HepG2 (cell line): ENCODE measurements at regions not wholly inside any gene's neighbourhood (a gene's known extent, or its start where the extent isn't known, plus 50 kb on each side); places are given as distances from the start of the nearest gene placed in this dataset.

Experiments used
- ATAC-seq: fragments of 200-7000 bp; cut with Tn5 transposase; 3 replicates; pipeline ENCODE4 v1.9.1; 2020; ENCODE audit warnings: mild to moderate bottlenecking, moderate library complexity
- BruUV-seq: library from RNA; stranded (reverse); fragments of 400-500 nt; replicated peaks from 2 replicates; lab custom pipeline; 2021; lab: Mats Ljungman, UMichigan
- CTCF ChIA-PET: fragments of 300-600 bp; formaldehyde crosslinking; extraction: SDS; loops from one replicate; lab custom pipeline; 2021; ENCODE audit warnings: low total read pairs, inconsistent platforms, low intra/inter-chr PET ratio; lab: Yijun Ruan, JAX
- POLR2A ChIA-PET: fragments of 350-600 bp; sonication (Branson Sonifier 250); formaldehyde crosslinking; loops from one replicate; lab custom pipeline; 2020; ENCODE audit warnings: antibody characterized with exemption, inconsistent platforms; lab: Yijun Ruan, JAX
- DNase-seq: peaks from one replicate; pipeline ENCODE4 v3.0.0-alpha.2; 2015; ENCODE audit warnings: low spot score
- FAIRE-seq: peaks from 3 replicates; lab custom pipeline; 2011; peaks lifted over from hg19 to GRCh38; lab: Jason Lieb, UNC
- H2AFZ ChIP-seq: one replicate; pipeline ENCODE4 v1.6.1; 2011; ENCODE audit warnings: low read length, inconsistent platforms
- H3K27ac ChIP-seq: fragments of 300-600 bp; 3 replicates; pipeline ENCODE4 v1.8.0; 2011; ENCODE audit warnings: mixed run types, mild to moderate bottlenecking, mixed read lengths, low read length, inconsistent platforms; ENCODE audit not compliant: insufficient read depth; ENCODE audit errors: extremely low read length
- H3K27me3 ChIP-seq, 2 experiments: fragments of 200-600 bp in 1 of 2; 2 replicates in 1 of 2; 3 replicates in 1 of 2; pipeline versions ENCODE4 v1.6.0 to v1.8.0; 2011; ENCODE audit warnings: low read length in 2 of 2, mild to moderate bottlenecking in 2 of 2, moderate library complexity in 2 of 2, inconsistent platforms in 1 of 2; ENCODE audit not compliant: insufficient read depth in 2 of 2, control insufficient read depth in 1 of 2
- H3K36me3 ChIP-seq, 2 experiments: fragments of 200-600 bp in 1 of 2; replicated peaks in 1 of 2; 2 replicates in 1 of 2; 3 replicates in 1 of 2; pipeline versions ENCODE4 v1.5.1 to v1.8.0; 2011; ENCODE audit warnings: low read length in 2 of 2, inconsistent platforms in 1 of 2; ENCODE audit not compliant: insufficient read depth in 2 of 2, control insufficient read depth in 1 of 2
- H3K4me1 ChIP-seq: 2 replicates; pipeline ENCODE4 v1.5.1; 2012; ENCODE audit warnings: low read length, inconsistent platforms; ENCODE audit not compliant: insufficient read depth
- H3K4me2 ChIP-seq: 2 replicates; pipeline ENCODE4 v1.6.0; 2011; ENCODE audit warnings: low read depth, low read length, inconsistent platforms
- H3K4me3 ChIP-seq, 3 experiments: fragments of 200-600 bp in 1 of 3; sonication (generic), shearing (Covaris generic) in 1 of 3; replicated peaks in 1 of 3; 2 replicates each; pipeline ENCODE4 v1.5.1; 2011 to 2016; ENCODE audit warnings: low read length in 3 of 3, inconsistent platforms in 2 of 3, low read depth in 2 of 3, mild to moderate bottlenecking in 2 of 3, control low read depth in 1 of 3, mixed read lengths in 1 of 3; ENCODE audit not compliant: insufficient read depth in 1 of 3
- H3K79me2 ChIP-seq: one replicate; pipeline ENCODE4 v1.6.1; 2011; ENCODE audit warnings: low read length, inconsistent platforms; ENCODE audit not compliant: insufficient read depth
- H3K9ac ChIP-seq: 2 replicates; pipeline ENCODE4 v1.6.0; 2011; ENCODE audit warnings: mild to moderate bottlenecking, low read depth, low read length, inconsistent platforms; ENCODE audit not compliant: insufficient read depth
- H3K9me3 ChIP-seq: 2 replicates; pipeline ENCODE4 v1.5.1; 2012; ENCODE audit warnings: mild to moderate bottlenecking, low read length
- H4K20me1 ChIP-seq: 2 replicates; pipeline ENCODE4 v1.6.0; 2011; ENCODE audit warnings: inconsistent platforms, mild to moderate bottlenecking, low read length, moderate library complexity; ENCODE audit not compliant: insufficient read depth
- ZEB1 ChIP-seq: IDR thresholded peaks from 2 replicates; pipeline ENCODE4 v1.6.1; 2012; ENCODE audit warnings: mild to moderate bottlenecking, low read depth, inconsistent platforms; ENCODE audit not compliant: insufficient replicate concordance
- ZFP36L2 ChIP-seq: sonication (generic); formaldehyde crosslinking; IDR thresholded peaks from 2 replicates; pipeline ENCODE4 v1.4.0; 2020; ENCODE audit warnings: missing genetic modification reagents
- WGBS: methylation state at CpG from one replicate; pipeline ENCODE4 v1.1.6; 2017; ENCODE audit warnings: low lambda C conversion rate; 5-methylcytosine and 5-hydroxymethylcytosine counted together
- in situ Hi-C: cut with HindIII; loops from 2 replicates; pipeline ENCODE4 v1.10.0; 2017; ENCODE audit warnings: low pct_unique_long_range_greater_than_20kb; ENCODE audit not compliant: extremely low pct_ligation_motif_present
- intact Hi-C: fragments of 100-400 bp; cut with micrococcal nuclease; formaldehyde crosslinking; loops from one replicate; pipeline ENCODE4 v1.10.0; 2022; ENCODE audit not compliant: unreplicated experiment
- TF ChIP-seq, protein P1 (sequence below): sonication (generic); formaldehyde crosslinking; IDR thresholded peaks from 2 replicates; pipeline ENCODE4 v1.5.0; 2020; ENCODE audit warnings: missing genetic modification reagents
- TF ChIP-seq, protein P2 (sequence below): sonication (generic); IDR thresholded peaks from 2 replicates; pipeline ENCODE4 v1.6.1; 2016; ENCODE audit warnings: low read depth, borderline replicate concordance
- TF ChIP-seq, protein P3 (sequence below): sonication (generic); formaldehyde crosslinking; IDR thresholded peaks from 2 replicates; pipeline ENCODE4 v1.4.0; 2020; ENCODE audit warnings: missing genetic modification reagents

DNA sequence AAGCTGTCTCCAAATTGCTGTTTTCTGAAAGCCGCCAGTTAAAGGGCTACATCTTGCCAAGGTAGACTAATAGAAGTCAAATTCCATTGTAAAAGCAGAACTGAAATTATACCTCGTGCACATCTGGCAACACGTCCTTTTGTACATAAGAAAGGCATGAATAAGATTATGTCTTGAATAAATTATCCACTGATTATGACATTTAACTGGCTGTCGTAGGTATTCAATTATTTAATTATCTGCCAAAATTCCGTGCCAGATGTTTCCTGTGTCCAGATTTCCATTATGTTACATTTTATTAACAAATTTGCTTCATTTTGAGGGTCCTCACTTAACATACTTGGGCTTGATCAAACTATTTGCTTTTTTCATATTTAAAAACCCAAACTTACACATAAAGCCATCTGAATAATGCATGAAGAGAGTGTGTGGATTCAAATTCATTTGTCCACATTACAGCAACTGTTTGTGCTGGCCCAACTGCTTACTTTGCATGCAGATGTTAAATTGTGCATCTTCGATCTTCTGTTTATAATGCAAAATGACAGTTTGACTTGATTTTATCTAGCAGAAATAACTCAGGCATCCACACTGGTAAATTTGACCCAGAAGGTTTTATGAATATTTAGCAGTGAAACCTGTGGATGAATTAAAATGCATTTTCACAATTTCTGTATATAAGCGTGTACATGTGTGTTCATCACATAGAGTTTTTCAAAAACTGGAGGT is 701.5 kb downstream of the ZNF385D start (continued):
- TF ChIP-seq, protein P1, sequence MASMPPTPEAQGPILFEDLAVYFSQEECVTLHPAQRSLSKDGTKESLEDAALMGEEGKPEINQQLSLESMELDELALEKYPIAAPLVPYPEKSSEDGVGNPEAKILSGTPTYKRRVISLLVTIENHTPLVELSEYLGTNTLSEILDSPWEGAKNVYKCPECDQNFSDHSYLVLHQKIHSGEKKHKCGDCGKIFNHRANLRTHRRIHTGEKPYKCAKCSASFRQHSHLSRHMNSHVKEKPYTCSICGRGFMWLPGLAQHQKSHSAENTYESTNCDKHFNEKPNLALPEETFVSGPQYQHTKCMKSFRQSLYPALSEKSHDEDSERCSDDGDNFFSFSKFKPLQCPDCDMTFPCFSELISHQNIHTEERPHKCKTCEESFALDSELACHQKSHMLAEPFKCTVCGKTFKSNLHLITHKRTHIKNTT (CRISPR knock-in tag) = no peak

DNA sequence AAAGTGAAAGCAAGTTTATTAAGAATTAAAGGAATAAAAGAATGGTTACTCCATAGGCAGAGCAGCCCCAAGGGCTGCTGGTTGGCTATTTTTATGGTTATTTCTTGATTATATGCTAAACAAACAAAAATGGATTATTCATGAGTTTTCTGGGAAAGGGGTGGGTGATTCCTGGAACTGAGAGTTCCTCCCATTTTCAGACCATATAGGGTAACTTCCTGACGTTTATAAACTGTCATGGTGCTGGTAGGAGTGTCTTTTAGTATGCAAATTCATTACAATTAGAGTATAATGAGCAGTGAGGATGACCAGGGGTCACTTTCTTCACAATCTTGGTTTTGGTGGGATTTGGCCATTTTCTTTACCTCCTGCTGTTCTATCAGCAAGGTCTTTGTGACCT is 707.9 kb downstream of the ZNF385D start:
- BruUV-seq = no TSS peak
- no peak for ATAC-seq
- no peaks in the 10 kb centered on the region for H3K27me3 ChIP-seq
- in situ Hi-C loops (no loop called here), intact Hi-C loops (no loop called here)
- H2AFZ ChIP-seq = no peak overlapping the region
- peaks cover 80% of the 10 kb centered on the region for H3K9me3 ChIP-seq
- DNase-seq = no peak
- H3K36me3 ChIP-seq = no peaks in the 10 kb centered on the region
- TF ChIP-seq, protein P2, sequence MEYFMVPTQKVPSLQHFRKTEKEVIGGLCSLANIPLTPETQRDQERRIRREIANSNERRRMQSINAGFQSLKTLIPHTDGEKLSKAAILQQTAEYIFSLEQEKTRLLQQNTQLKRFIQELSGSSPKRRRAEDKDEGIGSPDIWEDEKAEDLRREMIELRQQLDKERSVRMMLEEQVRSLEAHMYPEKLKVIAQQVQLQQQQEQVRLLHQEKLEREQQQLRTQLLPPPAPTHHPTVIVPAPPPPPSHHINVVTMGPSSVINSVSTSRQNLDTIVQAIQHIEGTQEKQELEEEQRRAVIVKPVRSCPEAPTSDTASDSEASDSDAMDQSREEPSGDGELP = no peak
- no peak for TF ChIP-seq ZFP36L2 (CRISPR knock-in tag)
- TF ChIP-seq ZEB1 = no peak
- TF ChIP-seq, protein P3, sequence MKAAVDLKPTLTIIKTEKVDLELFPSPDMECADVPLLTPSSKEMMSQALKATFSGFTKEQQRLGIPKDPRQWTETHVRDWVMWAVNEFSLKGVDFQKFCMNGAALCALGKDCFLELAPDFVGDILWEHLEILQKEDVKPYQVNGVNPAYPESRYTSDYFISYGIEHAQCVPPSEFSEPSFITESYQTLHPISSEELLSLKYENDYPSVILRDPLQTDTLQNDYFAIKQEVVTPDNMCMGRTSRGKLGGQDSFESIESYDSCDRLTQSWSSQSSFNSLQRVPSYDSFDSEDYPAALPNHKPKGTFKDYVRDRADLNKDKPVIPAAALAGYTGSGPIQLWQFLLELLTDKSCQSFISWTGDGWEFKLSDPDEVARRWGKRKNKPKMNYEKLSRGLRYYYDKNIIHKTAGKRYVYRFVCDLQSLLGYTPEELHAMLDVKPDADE (CRISPR knock-in tag) = no peak
- H3K4me3 ChIP-seq = no peak overlapping the region
- no peak overlapping the region for H3K27ac ChIP-seq
- no peaks in the 10 kb centered on the region for H4K20me1 ChIP-seq
- no peak for FAIRE-seq
- no peaks in the 10 kb centered on the region for H3K79me2 ChIP-seq
- no peak overlapping the region for H3K9ac ChIP-seq
- ChIA-PET POLR2A (no interaction called here), CTCF (no interaction called here)
- no peak overlapping the region for H3K4me2 ChIP-seq
- no peaks in the 10 kb centered on the region for H3K4me1 ChIP-seq
- 0% methylated on average over 1 of the region's 1 CpG for WGBS
